SK-N-SH treated with all-trans-retinoic acid at 6 μM for 48 hours (cell line): ENCODE measurements at regions not wholly inside any gene's neighbourhood (a gene's known extent, or its start where the extent isn't known, plus 50 kb on each side); places are given as distances from the start of the nearest gene placed in this dataset.
"Not testable (repeated sequence)": the region's sequence is repeated elsewhere in the genome, so short reads cannot be mapped to it uniquely, and the experiment has no call there.

ENCODE experiments used
- RARB ChIP-seq: fragments of 250-450 bp; sonication (Bioruptor Pico); IDR thresholded peaks from 2 replicates; pipeline ENCODE4 v1.8.0; 2021; ENCODE audit warnings: mild to moderate bottlenecking, moderate library complexity
- ZFP30 ChIP-seq: fragments of 450-650 bp; formaldehyde crosslinking; IDR thresholded peaks from 2 replicates; pipeline ENCODE4 v1.5.0; 2022; ENCODE audit warnings: mild to moderate bottlenecking, moderate library complexity
- ZNF70 ChIP-seq: fragments of 450-650 bp; formaldehyde crosslinking; IDR thresholded peaks from 2 replicates; pipeline ENCODE4 v1.5.0; 2020; ENCODE audit warnings: mild to moderate bottlenecking, moderate library complexity
- TF ChIP-seq, protein P1 (sequence below): fragments of 250-450 bp; sonication (Bioruptor Pico); IDR thresholded peaks from 2 replicates; pipeline ENCODE4 v1.5.1; 2021; ENCODE audit warnings: mild to moderate bottlenecking, moderate library complexity

DNA sequence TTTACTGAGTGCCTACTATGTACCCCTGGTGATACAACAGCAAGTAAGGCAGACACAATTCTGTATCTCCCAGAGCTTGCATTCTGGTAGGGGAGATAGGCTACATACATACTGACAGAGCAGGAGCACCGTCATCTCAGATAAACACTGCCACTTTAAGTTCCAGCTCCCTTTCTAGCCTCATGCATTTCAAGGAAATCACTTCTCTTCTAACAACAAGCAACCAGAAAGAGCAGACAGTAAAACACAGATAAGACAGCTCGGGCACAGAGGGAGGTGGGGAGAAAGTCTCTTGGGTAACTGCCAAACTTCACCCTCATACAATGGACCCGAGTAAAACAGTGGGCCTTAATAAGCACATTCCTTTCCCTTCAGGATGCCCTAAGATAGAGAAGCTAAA, 169.6 kb downstream of the UTP18 start:
- TF ChIP-seq, protein P1, sequence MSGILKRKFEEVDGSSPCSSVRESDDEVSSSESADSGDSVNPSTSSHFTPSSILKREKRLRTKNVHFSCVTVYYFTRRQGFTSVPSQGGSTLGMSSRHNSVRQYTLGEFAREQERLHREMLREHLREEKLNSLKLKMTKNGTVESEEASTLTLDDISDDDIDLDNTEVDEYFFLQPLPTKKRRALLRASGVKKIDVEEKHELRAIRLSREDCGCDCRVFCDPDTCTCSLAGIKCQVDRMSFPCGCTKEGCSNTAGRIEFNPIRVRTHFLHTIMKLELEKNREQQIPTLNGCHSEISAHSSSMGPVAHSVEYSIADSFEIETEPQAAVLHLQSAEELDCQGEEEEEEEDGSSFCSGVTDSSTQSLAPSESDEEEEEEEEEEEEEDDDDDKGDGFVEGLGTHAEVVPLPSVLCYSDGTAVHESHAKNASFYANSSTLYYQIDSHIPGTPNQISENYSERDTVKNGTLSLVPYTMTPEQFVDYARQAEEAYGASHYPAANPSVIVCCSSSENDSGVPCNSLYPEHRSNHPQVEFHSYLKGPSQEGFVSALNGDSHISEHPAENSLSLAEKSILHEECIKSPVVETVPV (CRISPR knock-in tag), result not testable (repeated sequence)
- not testable (repeated sequence) for TF ChIP-seq RARB (CRISPR knock-in tag); ZFP30; ZNF70 (CRISPR knock-in tag)
